GM21390 (cell line): ENCODE measurements at regions not wholly inside any gene's neighbourhood (a gene's known extent, or its start where the extent isn't known, plus 50 kb on each side); places are given as distances from the start of the nearest gene placed in this dataset.

Experiments used
- ATAC-seq: cut with Tn5 transposase; IDR thresholded peaks from one replicate; pipeline ENCODE4 v1.9.1; 2021; ENCODE audit not compliant: unreplicated experiment

DNA sequence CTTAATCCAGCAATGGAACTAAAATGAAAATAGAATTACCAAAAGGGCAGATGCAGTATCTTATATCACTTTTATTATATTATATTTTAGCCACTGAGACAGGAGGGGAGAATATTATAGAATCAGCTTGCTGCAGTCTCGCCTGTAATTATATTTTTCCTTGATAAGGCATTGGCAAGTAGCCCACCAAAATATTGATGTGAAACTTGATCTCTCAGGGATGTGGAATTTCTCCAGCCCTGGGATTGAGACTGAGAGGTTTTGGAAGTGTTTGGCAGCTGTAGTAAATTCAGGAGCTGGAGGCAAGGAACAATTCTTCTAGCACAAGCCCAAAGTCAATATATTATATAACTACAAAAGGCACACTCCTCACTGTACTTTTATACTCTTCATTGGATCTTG lies 142.1 kb upstream of the ADAMTSL1 start:
- no peak for ATAC-seq

DNA sequence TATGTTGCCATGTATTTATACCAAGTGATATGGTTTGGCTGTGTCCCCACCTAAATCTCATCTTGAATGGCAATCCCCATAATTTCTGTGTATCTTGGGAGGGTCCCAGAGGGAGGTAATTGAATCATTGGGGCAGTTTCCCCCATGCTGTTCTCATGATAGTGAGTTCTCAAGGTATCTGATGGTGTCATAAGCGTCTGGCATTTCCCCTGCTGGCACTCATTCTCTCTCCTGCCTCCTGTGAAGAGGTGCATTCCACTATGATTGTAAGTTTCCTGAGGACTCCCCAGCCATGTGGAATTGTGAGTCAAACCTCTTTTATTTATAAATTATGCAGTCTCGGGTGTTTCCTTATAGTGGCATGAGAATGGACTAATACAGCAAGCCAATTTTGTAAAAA lies 140.8 kb upstream of the ADAMTSL1 start:
- ATAC-seq = no peak

- ATAC-seq = no peak
Observed at GRCh38 chr9:18335825-18336224, 138.1 kb upstream of the ADAMTSL1 start.

DNA sequence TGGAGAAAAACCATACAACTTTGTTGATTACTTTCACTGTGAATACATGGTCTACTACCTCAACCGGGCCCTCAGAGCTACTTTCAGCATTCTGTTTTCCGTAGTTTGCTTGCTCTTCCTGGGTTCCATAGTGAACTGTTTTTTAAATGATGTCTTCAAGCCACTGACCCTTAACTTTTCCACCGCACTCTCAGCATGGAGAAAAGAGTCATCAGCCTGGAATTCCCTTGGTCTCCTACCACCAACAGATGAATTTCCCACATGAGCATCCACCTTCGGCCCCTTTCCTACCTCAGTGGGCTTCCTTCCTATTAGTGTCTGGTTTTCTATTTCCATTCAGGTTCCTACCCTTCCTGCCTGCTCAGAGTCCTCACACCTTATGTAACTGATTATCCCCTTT lies 135.9 kb upstream of the ADAMTSL1 start:
- no peak for ATAC-seq

- ATAC-seq = no peak
Observed at GRCh38 chr9:18343784-18344183, 130.2 kb upstream of the ADAMTSL1 start.

DNA sequence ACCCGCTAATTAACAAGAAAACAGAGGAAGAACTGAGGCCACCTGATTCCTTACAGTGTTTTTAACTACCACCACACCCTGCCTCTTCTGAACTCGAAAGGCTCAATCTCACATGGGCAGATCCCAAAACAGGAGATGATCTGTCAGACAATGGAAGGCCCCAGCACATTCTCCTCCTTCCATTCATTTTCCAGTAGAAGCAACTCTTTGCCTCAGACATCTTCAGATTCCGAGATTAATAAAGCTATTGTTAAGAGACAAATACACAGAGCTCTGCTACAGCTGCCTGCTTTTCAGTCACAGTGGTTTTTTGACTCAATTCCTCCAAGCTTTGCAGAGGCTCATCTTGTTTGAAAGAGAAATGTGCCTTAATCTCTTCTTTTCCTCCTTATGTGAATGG lies 127.2 kb upstream of the ADAMTSL1 start:
- no peak for ATAC-seq

- no peak for ATAC-seq
Observed at GRCh38 chr9:18347386-18348082, 126.4 kb upstream of the ADAMTSL1 start.

GRCh38 chr9:18348083-18348475 lies 125.9 kb upstream of the ADAMTSL1 start:
- ATAC-seq = no peak

DNA sequence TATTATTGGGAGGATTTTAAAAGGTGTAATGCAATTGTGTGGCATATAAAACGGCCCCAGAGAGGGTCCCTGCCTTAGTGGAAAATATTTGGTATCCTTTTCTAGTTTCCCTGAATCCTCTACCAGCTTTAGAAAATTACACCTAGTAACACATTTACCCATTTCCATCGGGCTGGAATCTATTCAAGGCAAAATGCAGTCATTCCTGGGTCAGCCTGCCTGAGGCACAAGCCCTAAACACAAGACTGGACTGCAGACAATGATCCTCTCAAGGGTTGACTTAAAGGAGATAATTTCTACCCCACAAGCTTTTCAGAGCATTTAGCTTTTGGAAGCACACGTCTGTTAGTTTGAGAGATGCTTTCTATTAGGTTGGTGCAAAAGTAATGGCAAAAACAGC lies 124.4 kb upstream of the ADAMTSL1 start:
- no peak for ATAC-seq

- no peak for ATAC-seq
Observed at GRCh38 chr9:18350036-18350435, 123.9 kb upstream of the ADAMTSL1 start.

- no peak for ATAC-seq
Observed at GRCh38 chr9:18350995-18351595, 122.9 kb upstream of the ADAMTSL1 start.

DNA sequence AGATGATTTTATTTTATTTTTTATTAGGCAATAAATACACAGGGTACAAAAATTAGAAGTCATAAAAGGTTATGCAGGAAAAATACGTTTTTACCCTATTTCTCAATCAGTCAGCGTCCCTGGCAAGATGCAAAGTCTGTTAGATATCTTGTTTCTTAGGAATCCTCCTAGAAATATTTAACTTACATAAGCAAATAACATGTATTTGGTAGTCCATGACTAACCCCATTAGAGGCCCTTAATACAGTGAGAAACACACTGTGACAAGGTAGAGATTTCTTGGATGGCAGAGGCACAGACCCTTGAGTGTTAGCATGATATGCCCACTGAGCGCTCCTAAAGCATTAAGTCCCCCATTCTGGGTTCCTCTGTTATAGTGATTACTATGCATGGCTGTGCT lies 121.2 kb upstream of the ADAMTSL1 start:
- no peak for ATAC-seq

GRCh38 chr9:18353473-18353872 lies 120.5 kb upstream of the ADAMTSL1 start:
- ATAC-seq = no peak

DNA sequence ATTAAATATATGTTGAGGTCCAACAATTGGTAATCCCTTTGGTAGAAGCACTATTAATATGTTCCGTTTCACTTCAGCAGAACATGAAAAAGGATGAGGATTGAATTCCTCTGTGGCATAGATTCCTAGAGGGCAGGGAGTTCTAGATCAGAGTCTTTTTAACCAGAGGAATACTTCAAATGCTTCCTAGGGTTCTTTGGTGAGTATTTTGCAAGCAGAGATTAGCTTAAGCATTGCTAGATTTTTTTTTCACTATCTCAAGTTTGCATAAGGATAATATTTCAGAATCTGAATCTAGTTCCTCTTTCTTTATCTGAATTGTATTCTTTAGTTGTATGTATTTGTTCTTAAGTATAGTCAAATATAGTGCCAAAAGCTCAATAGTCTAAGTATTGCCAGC lies 116.6 kb upstream of the ADAMTSL1 start:
- no peak for ATAC-seq

DNA sequence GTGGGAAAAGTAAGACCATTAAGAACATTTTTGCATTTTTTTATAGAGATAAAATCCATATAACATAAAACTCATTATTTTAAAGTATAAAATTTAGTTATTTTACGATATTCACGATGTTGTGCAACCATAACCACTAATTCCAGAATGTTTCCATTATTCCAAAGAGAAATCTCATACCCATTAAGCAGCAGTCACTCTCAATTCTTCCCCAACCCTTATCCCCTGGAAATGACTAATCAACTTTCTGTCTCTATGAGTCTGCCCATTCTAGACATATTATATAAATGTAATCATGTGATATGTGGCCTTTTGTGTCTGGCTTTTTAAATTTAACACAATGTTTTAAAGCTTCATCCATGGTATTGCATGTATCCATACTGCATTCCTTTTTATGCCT lies 115.6 kb upstream of the ADAMTSL1 start:
- ATAC-seq = no peak

- ATAC-seq = no peak
Observed at GRCh38 chr9:18359335-18359734, 114.6 kb upstream of the ADAMTSL1 start.

- ATAC-seq = no peak
Observed at GRCh38 chr9:18360005-18360404, 113.9 kb upstream of the ADAMTSL1 start.

GRCh38 chr9:18361646-18362045 lies 112.3 kb upstream of the ADAMTSL1 start:
- no peak for ATAC-seq

DNA sequence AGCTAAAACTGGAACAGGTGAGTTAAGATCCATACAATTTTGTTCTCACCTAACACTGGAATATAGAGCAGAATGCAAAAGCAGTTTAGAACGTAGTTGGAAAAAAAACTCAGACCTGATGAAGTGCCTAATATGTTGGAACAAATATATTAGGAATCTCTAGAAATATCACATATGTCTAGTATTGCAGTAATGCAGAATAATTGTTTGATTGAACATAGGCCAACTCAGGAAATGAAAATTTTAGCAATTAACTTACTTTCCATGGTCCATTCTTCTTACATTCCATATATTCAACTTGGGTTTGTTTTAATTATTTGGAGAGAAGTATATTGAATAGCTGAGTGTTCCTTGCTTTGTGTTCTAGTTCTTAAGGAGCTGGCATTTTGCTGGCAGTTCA lies 111.8 kb upstream of the ADAMTSL1 start:
- no peak for ATAC-seq

DNA sequence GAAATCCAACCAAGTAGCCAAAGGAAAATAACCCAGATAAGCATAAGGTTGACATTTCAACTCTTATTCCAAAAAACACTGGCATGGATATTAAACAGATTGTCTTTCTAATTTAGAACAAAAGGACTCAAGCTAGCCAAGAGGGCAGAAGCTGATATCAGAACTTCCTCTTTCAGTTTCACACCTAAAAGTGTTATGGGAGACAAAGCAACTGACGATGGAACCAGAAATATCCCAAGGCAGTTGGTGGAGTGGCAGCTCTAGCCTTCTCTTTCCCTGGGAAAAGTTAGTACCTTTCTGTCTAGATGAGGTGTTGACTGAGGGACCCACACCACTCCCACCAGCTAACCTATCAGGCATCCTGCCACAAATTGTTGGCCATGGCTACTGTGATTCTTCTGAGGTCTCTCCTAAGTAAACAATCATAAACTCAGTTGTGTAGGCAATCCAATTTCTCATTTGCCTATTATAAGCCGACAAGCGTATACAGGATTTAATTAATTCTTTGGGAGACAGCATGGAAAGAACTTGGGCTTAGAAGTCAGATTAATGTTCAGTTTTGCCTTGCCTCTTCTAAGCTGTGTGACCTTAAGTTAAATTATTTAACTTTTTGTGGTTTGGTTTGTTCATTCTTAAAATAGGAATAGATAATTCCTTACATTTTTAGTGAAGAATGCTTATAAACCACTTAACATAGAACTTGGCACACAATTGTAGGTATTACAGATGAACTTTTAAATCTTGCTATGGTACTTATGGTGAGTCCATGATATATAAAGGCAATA lies 110.9 kb upstream of the ADAMTSL1 start:
- ATAC-seq = no peak

DNA sequence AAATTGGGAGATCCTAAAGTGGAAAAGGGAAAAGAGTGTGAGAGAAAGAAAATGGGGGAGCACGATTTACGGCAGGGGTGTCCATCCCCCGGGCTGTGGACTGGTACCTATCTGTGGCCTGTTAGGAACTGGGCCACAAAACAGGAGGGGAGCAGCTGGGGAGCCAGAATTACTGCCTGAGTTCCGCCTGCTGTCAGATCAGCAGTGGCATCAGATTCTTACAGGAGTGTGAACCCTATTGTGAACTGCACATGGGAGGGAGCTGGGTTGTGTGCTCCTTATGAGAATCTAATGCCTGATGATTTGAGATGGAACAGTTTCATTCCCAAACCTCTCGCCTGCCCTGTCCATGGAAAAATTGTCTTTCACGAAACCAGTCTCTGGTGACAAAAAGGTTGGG lies 108.3 kb upstream of the ADAMTSL1 start:
- no peak for ATAC-seq

GRCh38 chr9:18366184-18366583 lies 107.8 kb upstream of the ADAMTSL1 start:
- ATAC-seq = no peak
